ENCODE measurements at regions not wholly inside any gene's neighbourhood (a gene's known extent, or its start where the extent isn't known, plus 50 kb on each side); places are given as distances from the start of the nearest gene placed in this dataset.

- FAIRE-seq (no peak), DNase-seq (ENCODE audit: low spot score in 2 of 2) (no peak)
Measured at GRCh38 chr4:107265859-107266258, 229.7 kb upstream of the DKK2 start.

GRCh38 chr4:107261241-107261874 lies 225.2 kb upstream of the DKK2 start:
- DNase-seq (ENCODE audit: low spot score in 2 of 2) = no peak
- no peak for FAIRE-seq

- DNase-seq (ENCODE audit: low spot score in 2 of 2) (no peak), FAIRE-seq (no peak)
Measured at GRCh38 chr4:107258359-107258758, 222.2 kb upstream of the DKK2 start.

GRCh38 chr4:107255596-107255995 lies 219.5 kb upstream of the DKK2 start:
- DNase-seq (ENCODE audit: low spot score in 2 of 2) (no peak), FAIRE-seq (no peak)

GRCh38 chr4:107255114-107255513 lies 219.0 kb upstream of the DKK2 start:
- no peak for FAIRE-seq
- no peak for DNase-seq (ENCODE audit: low spot score in 2 of 2)

GRCh38 chr4:107253579-107254068 lies 217.5 kb upstream of the DKK2 start:
- DNase-seq (ENCODE audit: low spot score in 2 of 2) = no peak
- no peak for FAIRE-seq

- DNase-seq (ENCODE audit: low spot score in 2 of 2) (no peak), FAIRE-seq (no peak)
Measured at GRCh38 chr4:107253090-107253489, 217.0 kb upstream of the DKK2 start.

- FAIRE-seq (no peak), DNase-seq (ENCODE audit: low spot score in 2 of 2) (no peak)
Measured at GRCh38 chr4:107252571-107252970, 216.5 kb upstream of the DKK2 start.

- DNase-seq (ENCODE audit: low spot score in 2 of 2) = no peak
- FAIRE-seq = no peak
Measured at GRCh38 chr4:107248571-107248970, 212.5 kb upstream of the DKK2 start.

- FAIRE-seq = no peak
- DNase-seq (ENCODE audit: low spot score in 2 of 2) = no peak
Measured at GRCh38 chr4:107247738-107248137, 211.6 kb upstream of the DKK2 start.

GRCh38 chr4:107246761-107247160 lies 210.6 kb upstream of the DKK2 start:
- DNase-seq (ENCODE audit: low spot score in 2 of 2) (no peak), FAIRE-seq (no peak)

GRCh38 chr4:107243141-107243781 lies 207.1 kb upstream of the DKK2 start:
- DNase-seq (ENCODE audit: low spot score in 2 of 2) = no peak

GRCh38 chr4:107220976-107221375 lies 184.9 kb upstream of the DKK2 start:
- no peak for FAIRE-seq
- no peak for DNase-seq (ENCODE audit: low spot score in 2 of 2)

More at GRCh38 chr4:107243141-107243781, 207.1 kb upstream of the DKK2 start:
- FAIRE-seq = no peak

GRCh38 chr4:107219681-107220080 lies 183.6 kb upstream of the DKK2 start:
- DNase-seq (ENCODE audit: low spot score in 2 of 2) (no peak), FAIRE-seq (no peak)

GRCh38 chr4:107216379-107216778 lies 180.3 kb upstream of the DKK2 start:
- no peak for FAIRE-seq
- no peak for DNase-seq (ENCODE audit: low spot score in 2 of 2)

GRCh38 chr4:107215222-107215621 lies 179.1 kb upstream of the DKK2 start:
- DNase-seq (ENCODE audit: low spot score in 2 of 2) (no peak), FAIRE-seq (no peak)

- FAIRE-seq (no peak), DNase-seq (ENCODE audit: low spot score in 2 of 2) (no peak)
Measured at GRCh38 chr4:107213880-107214279, 177.8 kb upstream of the DKK2 start.

- no peak for DNase-seq (ENCODE audit: low spot score in 2 of 2)
Measured at GRCh38 chr4:107213410-107213809, 177.3 kb upstream of the DKK2 start.

GRCh38 chr4:107212565-107212964 lies 176.5 kb upstream of the DKK2 start:
- DNase-seq (ENCODE audit: low spot score in 2 of 2) = no peak
- FAIRE-seq = no peak

More at GRCh38 chr4:107213410-107213809, 177.3 kb upstream of the DKK2 start:
- FAIRE-seq = no peak

- DNase-seq (ENCODE audit: low spot score in 2 of 2) (no peak), FAIRE-seq (no peak)
Measured at GRCh38 chr4:107210450-107211239, 174.5 kb upstream of the DKK2 start.

- no peak for DNase-seq (ENCODE audit: low spot score in 2 of 2)
- FAIRE-seq = no peak
Measured at GRCh38 chr4:107203733-107204132, 167.6 kb upstream of the DKK2 start.
